ENCODE measurements at regions not wholly inside any gene's neighbourhood (a gene's known extent, or its start where the extent isn't known, plus 50 kb on each side); places are given as distances from the start of the nearest gene placed in this dataset.

GRCh38 chr10:61089251-61089650, 145.3 kb upstream of the RHOBTB1 start:
- Histone ChIP-seq H3K27ac (ENCODE audit: low read depth in 1 of 2, low read length in 2 of 2) (no peak overlapping the region), H3K36me3 (ENCODE audit: insufficient read depth, low read length) (no peaks in the 10 kb centered on the region), H3K27me3 (ENCODE audit: control insufficient read depth in 1 of 2, insufficient read depth in 2 of 2, low read length in 2 of 2) (no peaks in the 10 kb centered on the region), H3K4me1 (ENCODE audit: insufficient read depth, low read length) (no peaks in the 10 kb centered on the region), H3K9me3 (ENCODE audit: control insufficient read depth in 1 of 2, insufficient read depth in 1 of 2, low read length in 2 of 2) (no peaks in the 10 kb centered on the region), H3K4me3 (ENCODE audit: low read length) (no peak overlapping the region)
- ChIA-PET CTCF (no interaction called here), POLR2A (no interaction called here)
- Mint-ChIP-seq H3K4me3 (no peak overlapping the region), H3K4me1 (ENCODE audit: low read depth) (no peaks in the 10 kb centered on the region), H3K36me3 (ENCODE audit: low read depth) (no peaks in the 10 kb centered on the region), H3K27me3 (no peaks in the 10 kb centered on the region), H3K27ac (no peak overlapping the region), H3K9me3 (peaks cover 7% of the 10 kb centered on the region)
- no peak for ATAC-seq (ENCODE audit: poor library complexity)
- TF ChIP-seq, protein P1, sequence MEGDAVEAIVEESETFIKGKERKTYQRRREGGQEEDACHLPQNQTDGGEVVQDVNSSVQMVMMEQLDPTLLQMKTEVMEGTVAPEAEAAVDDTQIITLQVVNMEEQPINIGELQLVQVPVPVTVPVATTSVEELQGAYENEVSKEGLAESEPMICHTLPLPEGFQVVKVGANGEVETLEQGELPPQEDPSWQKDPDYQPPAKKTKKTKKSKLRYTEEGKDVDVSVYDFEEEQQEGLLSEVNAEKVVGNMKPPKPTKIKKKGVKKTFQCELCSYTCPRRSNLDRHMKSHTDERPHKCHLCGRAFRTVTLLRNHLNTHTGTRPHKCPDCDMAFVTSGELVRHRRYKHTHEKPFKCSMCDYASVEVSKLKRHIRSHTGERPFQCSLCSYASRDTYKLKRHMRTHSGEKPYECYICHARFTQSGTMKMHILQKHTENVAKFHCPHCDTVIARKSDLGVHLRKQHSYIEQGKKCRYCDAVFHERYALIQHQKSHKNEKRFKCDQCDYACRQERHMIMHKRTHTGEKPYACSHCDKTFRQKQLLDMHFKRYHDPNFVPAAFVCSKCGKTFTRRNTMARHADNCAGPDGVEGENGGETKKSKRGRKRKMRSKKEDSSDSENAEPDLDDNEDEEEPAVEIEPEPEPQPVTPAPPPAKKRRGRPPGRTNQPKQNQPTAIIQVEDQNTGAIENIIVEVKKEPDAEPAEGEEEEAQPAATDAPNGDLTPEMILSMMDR (IDR thresholded peaks at IDR 0.05) = no peak
- DNase-seq = no peak
- intact Hi-C loops (cut with DNase I, micrococcal nuclease) = no loop called here

- Mint-ChIP-seq H3K36me3 (ENCODE audit: low read depth) (no peaks in the 10 kb centered on the region), H3K27me3 (no peaks in the 10 kb centered on the region), H3K4me3 (no peak overlapping the region), H3K27ac (no peak overlapping the region), H3K9me3 (peaks cover 7% of the 10 kb centered on the region), H3K4me1 (ENCODE audit: low read depth) (no peaks in the 10 kb centered on the region)
- DNase-seq = no peak
- Histone ChIP-seq H3K27ac (ENCODE audit: low read depth in 1 of 2, low read length in 2 of 2) (no peak overlapping the region), H3K36me3 (ENCODE audit: insufficient read depth, low read length) (no peaks in the 10 kb centered on the region), H3K4me1 (ENCODE audit: insufficient read depth, low read length) (no peaks in the 10 kb centered on the region), H3K27me3 (ENCODE audit: control insufficient read depth in 1 of 2, insufficient read depth in 2 of 2, low read length in 2 of 2) (no peaks in the 10 kb centered on the region), H3K9me3 (ENCODE audit: control insufficient read depth in 1 of 2, insufficient read depth in 1 of 2, low read length in 2 of 2) (no peaks in the 10 kb centered on the region), H3K4me3 (ENCODE audit: low read length) (no peak overlapping the region)
- ATAC-seq (ENCODE audit: poor library complexity) = no peak
- CTCF ChIA-PET = no interaction called here
- intact Hi-C loops (cut with DNase I, micrococcal nuclease) = no loop called here
- POLR2A ChIA-PET = no interaction called here
- TF ChIP-seq, protein P1 (IDR thresholded peaks at IDR 0.05) = no peak
These were observed 140.5 kb upstream of the RHOBTB1 start for GRCh38 chr10:61084493-61084892.

DNA sequence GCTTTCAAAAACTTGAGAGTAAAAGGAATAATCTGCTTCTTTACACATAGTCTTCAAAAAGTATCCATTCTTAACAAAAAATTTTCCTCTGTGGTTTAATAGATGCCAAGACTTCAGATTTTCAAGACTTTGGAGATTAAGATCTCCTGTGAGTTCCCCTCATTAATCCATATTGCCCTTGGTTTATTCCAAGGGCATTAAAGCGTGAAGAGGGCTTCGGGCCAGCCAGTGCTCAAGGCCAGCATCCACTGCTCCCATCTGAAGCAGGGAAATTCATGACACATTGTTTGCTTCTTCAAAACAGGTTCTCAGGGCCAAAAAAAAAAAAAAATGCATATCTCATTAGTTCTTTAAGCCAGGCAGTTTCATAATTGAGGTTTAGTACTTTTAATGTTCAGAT, 137.3 kb upstream of the RHOBTB1 start:
- DNase-seq = no peak
- TF ChIP-seq, protein P1 (IDR thresholded peaks at IDR 0.05) = no peak
- ATAC-seq (ENCODE audit: poor library complexity) = no peak
- POLR2A ChIA-PET = no interaction called here
- Mint-ChIP-seq H3K4me3 (no peak overlapping the region), H3K36me3 (ENCODE audit: low read depth) (no peaks in the 10 kb centered on the region), H3K27me3 (peaks cover 5% of the 10 kb centered on the region), H3K4me1 (ENCODE audit: low read depth) (no peaks in the 10 kb centered on the region), H3K9me3 (peaks cover 7% of the 10 kb centered on the region), H3K27ac (no peak overlapping the region)
- CTCF ChIA-PET = no interaction called here
- H3K4me1 ChIP-seq (ENCODE audit: insufficient read depth, low read length) = no peaks in the 10 kb centered on the region
- no peak overlapping the region for H3K4me3 ChIP-seq (ENCODE audit: low read length)
- H3K36me3 ChIP-seq (ENCODE audit: insufficient read depth, low read length) = no peaks in the 10 kb centered on the region
- no peaks in the 10 kb centered on the region for H3K27me3 ChIP-seq (ENCODE audit: control insufficient read depth in 1 of 2, insufficient read depth in 2 of 2, low read length in 2 of 2)
- H3K27ac ChIP-seq (ENCODE audit: low read depth in 1 of 2, low read length in 2 of 2) = no peak overlapping the region
- intact Hi-C loops (cut with DNase I, micrococcal nuclease) = no loop called here
- H3K9me3 ChIP-seq (ENCODE audit: control insufficient read depth in 1 of 2, insufficient read depth in 1 of 2, low read length in 2 of 2) = no peaks in the 10 kb centered on the region

Data from CD4-positive, alpha-beta T cell (primary cell).